Tibial nerve (tissue), 4 donors: ENCODE measurements at regions not wholly inside any gene's neighbourhood (a gene's known extent, or its start where the extent isn't known, plus 50 kb on each side); places are given as distances from the start of the nearest gene placed in this dataset.

Experiments used
- CTCF ChIP-seq, 5 experiments: fragments of 200-600 bp in 3 of 5; fragments of 450-650 bp in 2 of 5; sonication (generic) in 3 of 5; IDR thresholded peaks; one replicate each; pipeline ENCODE4 v1.5.1; 2016 to 2019; ENCODE audit warnings: antibody characterized with exemption in 5 of 5, mild to moderate bottlenecking in 3 of 5, moderate library complexity in 2 of 5
- EP300 ChIP-seq, 2 donors: sonication (generic); formaldehyde crosslinking; IDR thresholded peaks; one replicate each; pipeline ENCODE4 v1.6.1; 2017; ENCODE audit warnings: antibody characterized with exemption in 2 of 2, mild to moderate bottlenecking in 1 of 2
- POLR2A ChIP-seq, 2 donors: fragments of 450-650 bp; IDR thresholded peaks; one replicate each; pipeline ENCODE4 v1.6.1; 2017; ENCODE audit warnings: antibody characterized with exemption in 2 of 2, mild to moderate bottlenecking in 2 of 2, moderate library complexity in 2 of 2

- TF ChIP-seq CTCF (IDR thresholded peaks at IDR 0.05) = no peak
- no peak for TF ChIP-seq EP300 (IDR thresholded peaks at IDR 0.05)
- no peak for TF ChIP-seq POLR2A (IDR thresholded peaks at IDR 0.05)
Measured at GRCh38 chr6:4297348-4297747, 162.0 kb upstream of the ECI2 start.
